ENCODE measurements at regions not wholly inside any gene's neighbourhood (a gene's known extent, or its start where the extent isn't known, plus 50 kb on each side); places are given as distances from the start of the nearest gene placed in this dataset.

DNA sequence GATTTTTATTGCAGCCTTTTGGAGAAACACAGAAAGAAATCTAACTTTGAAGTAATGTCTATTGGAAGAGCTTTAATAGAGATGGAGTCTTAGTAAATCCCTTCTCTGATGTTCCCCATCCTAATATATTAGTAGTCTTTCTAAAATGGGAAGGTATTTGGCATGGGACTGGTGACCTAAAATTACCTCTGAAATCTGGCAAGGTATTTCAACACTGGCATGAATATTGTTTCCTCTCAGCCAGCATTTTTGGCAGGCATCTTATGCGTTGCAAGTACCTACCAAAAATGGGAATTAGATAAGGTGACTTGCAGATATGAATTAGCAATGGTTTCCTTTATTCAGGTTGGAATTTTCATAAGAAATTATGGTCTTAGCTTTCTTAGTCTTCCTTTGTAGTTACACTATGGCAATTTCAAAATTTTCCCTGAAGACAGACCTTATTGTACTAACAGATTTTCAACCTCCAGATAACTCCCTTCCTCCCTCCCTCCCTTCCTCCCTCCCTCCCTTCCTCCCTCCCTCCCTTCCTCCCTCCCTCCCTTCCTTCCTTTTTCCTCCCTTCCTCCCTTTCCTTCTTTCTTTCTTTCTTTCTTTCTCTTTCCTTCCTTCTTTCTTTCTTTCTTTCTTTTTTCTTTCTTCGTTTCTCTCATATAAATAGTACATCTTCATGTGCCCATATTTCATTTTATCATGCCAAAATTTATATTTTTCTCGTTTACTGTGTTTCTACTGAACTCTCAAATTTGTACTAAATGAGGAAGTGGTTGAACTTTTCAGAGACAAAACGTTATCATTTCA, 168.2 kb upstream of the KCNMB2 start:
- H3K27ac ChIP-seq (replicated peaks) = peak overlapping the region; percentile 82
- H3K4me1 ChIP-seq = peaks cover 18% of the 10 kb centered on the region
- no peaks in the 10 kb centered on the region for H3K27me3 ChIP-seq (ENCODE audit: low read depth)
- no peak overlapping the region for H3K4me3 ChIP-seq
- TF ChIP-seq, protein P1, sequence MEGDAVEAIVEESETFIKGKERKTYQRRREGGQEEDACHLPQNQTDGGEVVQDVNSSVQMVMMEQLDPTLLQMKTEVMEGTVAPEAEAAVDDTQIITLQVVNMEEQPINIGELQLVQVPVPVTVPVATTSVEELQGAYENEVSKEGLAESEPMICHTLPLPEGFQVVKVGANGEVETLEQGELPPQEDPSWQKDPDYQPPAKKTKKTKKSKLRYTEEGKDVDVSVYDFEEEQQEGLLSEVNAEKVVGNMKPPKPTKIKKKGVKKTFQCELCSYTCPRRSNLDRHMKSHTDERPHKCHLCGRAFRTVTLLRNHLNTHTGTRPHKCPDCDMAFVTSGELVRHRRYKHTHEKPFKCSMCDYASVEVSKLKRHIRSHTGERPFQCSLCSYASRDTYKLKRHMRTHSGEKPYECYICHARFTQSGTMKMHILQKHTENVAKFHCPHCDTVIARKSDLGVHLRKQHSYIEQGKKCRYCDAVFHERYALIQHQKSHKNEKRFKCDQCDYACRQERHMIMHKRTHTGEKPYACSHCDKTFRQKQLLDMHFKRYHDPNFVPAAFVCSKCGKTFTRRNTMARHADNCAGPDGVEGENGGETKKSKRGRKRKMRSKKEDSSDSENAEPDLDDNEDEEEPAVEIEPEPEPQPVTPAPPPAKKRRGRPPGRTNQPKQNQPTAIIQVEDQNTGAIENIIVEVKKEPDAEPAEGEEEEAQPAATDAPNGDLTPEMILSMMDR (IDR thresholded peaks at IDR 0.05; ENCODE audit: borderline replicate concordance) = no peak
- intact Hi-C loops (cut with micrococcal nuclease) = no loop called here
- no peak for DNase-seq
- H3K36me3 ChIP-seq = no peaks in the 10 kb centered on the region
- peaks cover 49% of the 10 kb centered on the region for H3K9me3 ChIP-seq (replicated peaks)

DNA sequence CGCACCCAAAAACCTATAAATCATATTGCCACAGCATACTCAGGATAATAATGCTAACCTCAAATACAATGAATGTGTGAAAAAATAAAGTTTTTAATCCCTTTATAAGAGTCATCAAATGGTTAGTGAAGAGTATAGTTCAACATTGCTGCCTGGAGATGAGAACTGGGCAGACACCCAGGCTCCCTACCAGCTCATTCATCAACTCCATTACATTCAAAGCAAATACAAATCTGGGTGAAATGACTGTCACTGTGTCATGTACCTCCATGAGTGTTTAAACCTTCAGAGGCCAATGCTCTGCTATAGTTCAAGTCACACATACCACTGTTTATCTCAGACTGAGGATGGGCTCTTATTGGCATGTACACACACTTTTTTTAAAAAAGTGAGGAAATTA, 167.2 kb upstream of the KCNMB2 start:
- Histone ChIP-seq H3K4me1 (peaks cover 18% of the 10 kb centered on the region), H3K36me3 (no peaks in the 10 kb centered on the region), H3K9me3 (replicated peaks) (peaks cover 39% of the 10 kb centered on the region), H3K4me3 (no peak overlapping the region), H3K27ac (replicated peaks) (no peak overlapping the region), H3K27me3 (ENCODE audit: low read depth) (no peaks in the 10 kb centered on the region)
- no peak for DNase-seq
- intact Hi-C loops (cut with micrococcal nuclease) = no loop called here
- TF ChIP-seq, protein P1 (IDR thresholded peaks at IDR 0.05; ENCODE audit: borderline replicate concordance) = no peak

DNA sequence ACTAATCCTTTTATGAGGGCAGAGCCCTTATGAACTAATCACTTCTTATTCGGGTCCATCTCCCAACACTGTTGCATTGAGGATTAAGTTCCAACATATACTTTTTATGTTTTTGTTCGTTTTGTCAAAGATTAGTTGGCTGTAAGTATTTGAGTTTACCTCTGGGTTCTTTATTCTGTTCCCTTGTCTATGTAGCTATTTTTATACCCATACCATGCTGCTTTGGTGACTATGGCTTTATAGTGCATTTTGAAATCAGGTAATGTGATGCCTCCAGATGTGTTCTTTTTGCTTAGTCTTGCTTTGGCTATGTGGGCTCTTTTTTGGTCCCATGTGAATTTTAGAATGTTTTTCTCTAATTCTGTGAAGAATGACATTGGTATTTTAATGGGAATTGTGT, 166.4 kb upstream of the KCNMB2 start:
- Histone ChIP-seq H3K27me3 (ENCODE audit: low read depth) (no peaks in the 10 kb centered on the region), H3K9me3 (replicated peaks) (peaks cover 34% of the 10 kb centered on the region), H3K27ac (replicated peaks) (no peak overlapping the region), H3K4me1 (peaks cover 18% of the 10 kb centered on the region), H3K36me3 (no peaks in the 10 kb centered on the region), H3K4me3 (no peak overlapping the region)
- TF ChIP-seq, protein P1 (IDR thresholded peaks at IDR 0.05; ENCODE audit: borderline replicate concordance) = no peak
- intact Hi-C loops (cut with micrococcal nuclease) = no loop called here
- DNase-seq = no peak

DNA sequence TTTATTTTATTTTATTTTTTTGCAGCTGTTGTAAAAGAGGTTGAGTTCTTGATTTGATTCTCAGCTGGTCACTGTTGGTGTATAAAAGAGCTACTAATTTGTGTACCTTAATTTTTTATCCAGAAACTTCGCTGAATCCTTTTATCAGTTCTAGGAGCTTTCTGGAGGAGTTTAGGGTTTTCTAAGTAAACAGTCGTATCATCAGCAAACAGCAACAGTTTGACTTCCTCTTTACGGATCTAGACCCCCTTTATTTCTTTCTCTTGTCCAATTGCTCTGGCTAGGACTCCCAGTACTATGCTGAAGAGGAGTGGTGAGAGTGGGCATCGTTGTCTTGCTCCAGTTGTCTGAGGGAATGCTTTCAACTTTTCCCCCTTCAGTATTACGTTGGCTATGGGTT, 165.8 kb upstream of the KCNMB2 start:
- Histone ChIP-seq H3K27ac (replicated peaks) (no peak overlapping the region), H3K36me3 (no peaks in the 10 kb centered on the region), H3K27me3 (ENCODE audit: low read depth) (no peaks in the 10 kb centered on the region), H3K9me3 (replicated peaks) (peaks cover 28% of the 10 kb centered on the region), H3K4me1 (peaks cover 18% of the 10 kb centered on the region), H3K4me3 (no peak overlapping the region)
- no peak for DNase-seq
- intact Hi-C loops (cut with micrococcal nuclease) = no loop called here
- TF ChIP-seq, protein P1 (IDR thresholded peaks at IDR 0.05; ENCODE audit: borderline replicate concordance) = no peak

DNA sequence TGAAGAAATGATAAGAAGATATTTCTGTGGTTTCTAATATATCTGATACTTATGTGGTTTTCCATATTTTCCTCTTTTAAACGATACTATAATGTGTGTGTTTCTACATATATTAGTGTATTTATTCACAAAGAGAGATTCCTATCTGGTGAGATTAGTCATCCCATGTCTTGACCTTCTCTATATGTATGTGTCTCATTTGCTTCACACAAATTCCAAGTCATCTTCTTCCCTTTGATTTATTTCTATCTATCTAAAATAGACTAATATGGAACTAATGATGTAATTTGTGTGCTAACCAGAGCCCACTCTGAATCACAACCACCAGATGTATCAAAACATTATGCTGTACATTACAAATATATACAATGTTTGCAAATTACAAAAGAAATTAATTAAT, 154.7 kb upstream of the KCNMB2 start:
- Histone ChIP-seq H3K4me3 (no peak overlapping the region), H3K4me1 (peaks cover 47% of the 10 kb centered on the region), H3K27me3 (ENCODE audit: low read depth) (no peaks in the 10 kb centered on the region), H3K36me3 (no peaks in the 10 kb centered on the region), H3K27ac (replicated peaks) (no peak overlapping the region), H3K9me3 (replicated peaks) (no peaks in the 10 kb centered on the region)
- intact Hi-C loops (cut with micrococcal nuclease) = loop anchor here (10.0 kb wide), 1 partner anchor 1017 kb away; no protein-coding TSS in a partner anchor
- no peak for DNase-seq
- TF ChIP-seq, protein P1 (IDR thresholded peaks at IDR 0.05; ENCODE audit: borderline replicate concordance) = no peak

Measured in left ventricle myocardium inferior (tissue), 1 donor.